Mesenchymal stem cell (in vitro differentiated cells and primary cell): ENCODE measurements at regions not wholly inside any gene's neighbourhood (a gene's known extent, or its start where the extent isn't known, plus 50 kb on each side); places are given as distances from the start of the nearest gene placed in this dataset.

ENCODE experiments used
- DNase-seq: peaks from one replicate; pipeline ENCODE4 v3.0.0-alpha.2; 2013
- H2AFZ ChIP-seq: one replicate; pipeline ENCODE4 v1.6.1; 2013; ENCODE audit warnings: low read depth, mild to moderate bottlenecking, control low read depth, inconsistent platforms, low read length, moderate library complexity
- H2AK5ac ChIP-seq: 2 replicates; pipeline ENCODE4 v1.6.1; 2013; ENCODE audit warnings: low read length, moderate library complexity, mild to moderate bottlenecking, inconsistent platforms; ENCODE audit not compliant: severe bottlenecking
- H2BK120ac ChIP-seq: one replicate; pipeline ENCODE4 v1.6.1; 2013; ENCODE audit warnings: low read depth, mild to moderate bottlenecking, inconsistent platforms, low read length, moderate library complexity
- H2BK12ac ChIP-seq, 2 experiments: one replicate each; pipeline ENCODE4 v1.6.1; 2013; ENCODE audit warnings: inconsistent platforms in 2 of 2, low read length in 2 of 2, mild to moderate bottlenecking in 2 of 2, moderate library complexity in 2 of 2, control low read depth in 1 of 2
- H2BK15ac ChIP-seq: one replicate; pipeline ENCODE4 v1.6.1; 2013; ENCODE audit warnings: mild to moderate bottlenecking, low read depth, inconsistent platforms; ENCODE audit not compliant: poor library complexity, severe bottlenecking
- H2BK5ac ChIP-seq: 2 replicates; pipeline ENCODE4 v1.6.1; 2013; ENCODE audit warnings: low read depth, mild to moderate bottlenecking, low read length, control low read depth, inconsistent platforms; ENCODE audit not compliant: poor library complexity, severe bottlenecking
- H3K14ac ChIP-seq, 2 experiments: one replicate each; pipeline ENCODE4 v1.6.1; 2013; ENCODE audit warnings: inconsistent platforms in 2 of 2, low read length in 2 of 2, control low read depth in 1 of 2, mild to moderate bottlenecking in 1 of 2, moderate library complexity in 1 of 2
- H3K18ac ChIP-seq, 2 experiments: one replicate each; pipeline ENCODE4 v1.6.1; 2013; ENCODE audit warnings: inconsistent platforms in 2 of 2, low read length in 2 of 2, control low read depth in 1 of 2, low read depth in 1 of 2, mild to moderate bottlenecking in 1 of 2
- H3K23ac ChIP-seq, 2 experiments: one replicate each; pipeline ENCODE4 v1.6.1; 2013; ENCODE audit warnings: inconsistent platforms in 2 of 2, low read length in 2 of 2, mild to moderate bottlenecking in 2 of 2, moderate library complexity in 2 of 2, control low read depth in 1 of 2
- H3K27ac ChIP-seq: 2 replicates; pipeline ENCODE4 v1.5.1; 2013; ENCODE audit warnings: mild to moderate bottlenecking, moderate library complexity, low read length, control low read depth, inconsistent platforms; ENCODE audit not compliant: poor library complexity, severe bottlenecking
- H3K27me3 ChIP-seq, 2 experiments: 2 replicates each; pipeline versions ENCODE4 v1.6.1 to v1.7.0; 2013; ENCODE audit warnings: low read length in 2 of 2, mild to moderate bottlenecking in 2 of 2, moderate library complexity in 2 of 2, control low read depth in 1 of 2, inconsistent platforms in 1 of 2; ENCODE audit not compliant: control insufficient read depth in 1 of 2, insufficient read depth in 1 of 2
- H3K36me3 ChIP-seq, 2 experiments: 2 replicates each; pipeline versions ENCODE4 v1.6.1 to v1.7.0; 2013; ENCODE audit warnings: low read length in 2 of 2, control low read depth in 1 of 2, inconsistent platforms in 1 of 2, low read depth in 1 of 2, mild to moderate bottlenecking in 1 of 2; ENCODE audit not compliant: insufficient read depth in 2 of 2, control insufficient read depth in 1 of 2
- H3K4ac ChIP-seq, 2 experiments: one replicate each; pipeline ENCODE4 v1.6.1; 2013; ENCODE audit warnings: inconsistent platforms in 2 of 2, low read length in 2 of 2, mild to moderate bottlenecking in 2 of 2, moderate library complexity in 2 of 2, control low read depth in 1 of 2, low read depth in 1 of 2
- H3K4me1 ChIP-seq: 2 replicates; pipeline ENCODE4 v1.6.1; 2013; ENCODE audit warnings: low read depth, low read length, control low read depth; ENCODE audit not compliant: control insufficient read depth, insufficient read depth
- H3K4me2 ChIP-seq: 2 replicates; pipeline ENCODE4 v1.6.1; 2013; ENCODE audit warnings: low read length, mild to moderate bottlenecking, inconsistent platforms; ENCODE audit not compliant: poor library complexity, severe bottlenecking
- H3K4me3 ChIP-seq, 2 experiments: 2 replicates each; pipeline versions ENCODE4 v1.5.1 to v1.7.0; 2013; ENCODE audit warnings: low read length in 2 of 2, mild to moderate bottlenecking in 2 of 2, control low read depth in 1 of 2, low read depth in 1 of 2; ENCODE audit not compliant: insufficient read depth in 1 of 2
- H3K79me1 ChIP-seq: replicated peaks from 2 replicates; pipeline ENCODE4 v1.6.1; 2013; ENCODE audit warnings: mild to moderate bottlenecking, control low read depth, low read length, inconsistent platforms; ENCODE audit not compliant: poor library complexity, severe bottlenecking
- H3K9ac ChIP-seq: 2 replicates; pipeline ENCODE4 v1.7.0; 2013; ENCODE audit warnings: mild to moderate bottlenecking, low read length, moderate library complexity
- H3K9me3 ChIP-seq: 2 replicates; pipeline ENCODE4 v1.7.0; 2013; ENCODE audit warnings: mild to moderate bottlenecking, low read length; ENCODE audit not compliant: control insufficient read depth
- H4K8ac ChIP-seq: one replicate; pipeline ENCODE4 v1.6.1; 2013; ENCODE audit warnings: inconsistent platforms, mild to moderate bottlenecking, low read length, moderate library complexity
- H4K91ac ChIP-seq: one replicate; pipeline ENCODE4 v1.6.1; 2013; ENCODE audit warnings: mild to moderate bottlenecking, low read length, inconsistent platforms
- WGBS: methylation state at CpG from one replicate; pipeline ENCODE4 v1.1.7; 2013; ENCODE audit warnings: mixed read lengths; 5-methylcytosine and 5-hydroxymethylcytosine counted together

DNA sequence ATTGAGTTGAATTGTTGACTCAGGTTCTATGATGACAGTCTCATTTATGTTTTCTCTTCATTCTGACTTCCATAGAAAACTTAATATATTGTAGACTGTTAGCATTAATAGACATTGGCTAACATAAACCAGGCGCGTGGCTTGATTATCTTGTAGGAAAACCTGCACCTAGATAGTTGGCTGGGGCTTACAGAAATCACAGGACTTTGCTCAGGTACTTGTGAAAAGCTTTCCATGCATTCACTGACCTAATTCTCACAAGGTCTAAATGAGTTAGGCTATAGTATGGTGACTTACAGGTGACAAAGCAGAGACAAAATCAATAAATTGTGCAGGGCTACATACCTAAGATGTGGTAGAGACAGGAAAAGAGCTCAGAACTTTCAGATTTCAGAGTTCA, 212.8 kb downstream of the GPAT3 start:
- no peak overlapping the region for H3K23ac ChIP-seq
- no peak overlapping the region for H4K91ac ChIP-seq
- H3K79me1 ChIP-seq: no peaks in the 10 kb centered on the region
- WGBS: 96% methylated on average over 2 of the region's 2 CpGs
- H4K8ac ChIP-seq: no peak overlapping the region
- H3K4me3 ChIP-seq: no peak overlapping the region
- no peak overlapping the region for H2BK12ac ChIP-seq
- H2BK5ac ChIP-seq: no peak overlapping the region
- H3K18ac ChIP-seq: no peak overlapping the region
- no peak overlapping the region for H3K27ac ChIP-seq
- no peaks in the 10 kb centered on the region for H3K27me3 ChIP-seq
- H2BK120ac ChIP-seq: no peak overlapping the region
- no peak overlapping the region for H3K4ac ChIP-seq
- H3K36me3 ChIP-seq: no peaks in the 10 kb centered on the region
- H2AK5ac ChIP-seq: no peak overlapping the region
- no peak overlapping the region for H3K14ac ChIP-seq
- no peak for DNase-seq
- H2AFZ ChIP-seq: no peak overlapping the region
- no peak overlapping the region for H2BK15ac ChIP-seq
- H3K4me1 ChIP-seq: no peaks in the 10 kb centered on the region
- no peak overlapping the region for H3K9ac ChIP-seq
- no peaks in the 10 kb centered on the region for H3K9me3 ChIP-seq
- H3K4me2 ChIP-seq: no peak overlapping the region

- Histone ChIP-seq H2AK5ac (no peak overlapping the region), H3K4me1 (no peaks in the 10 kb centered on the region), H3K4me2 (no peak overlapping the region), H3K9me3 (no peaks in the 10 kb centered on the region), H2BK5ac (no peak overlapping the region), H2AFZ (no peak overlapping the region), H3K4ac (no peak overlapping the region), H2BK120ac (no peak overlapping the region), H4K91ac (no peak overlapping the region), H2BK15ac (no peak overlapping the region), H3K18ac (no peak overlapping the region), H3K23ac (no peak overlapping the region), H2BK12ac (no peak overlapping the region), H3K27ac (no peak overlapping the region), H3K14ac (no peak overlapping the region), H4K8ac (no peak overlapping the region), H3K4me3 (no peak overlapping the region), H3K27me3 (no peaks in the 10 kb centered on the region), H3K36me3 (no peaks in the 10 kb centered on the region), H3K79me1 (no peaks in the 10 kb centered on the region), H3K9ac (no peak overlapping the region)
- no peak for DNase-seq
- WGBS: 77% methylated on average over 2 of the region's 2 CpGs
Measured at GRCh38 chr4:83738895-83739294, 203.0 kb downstream of the GPAT3 start.

DNA sequence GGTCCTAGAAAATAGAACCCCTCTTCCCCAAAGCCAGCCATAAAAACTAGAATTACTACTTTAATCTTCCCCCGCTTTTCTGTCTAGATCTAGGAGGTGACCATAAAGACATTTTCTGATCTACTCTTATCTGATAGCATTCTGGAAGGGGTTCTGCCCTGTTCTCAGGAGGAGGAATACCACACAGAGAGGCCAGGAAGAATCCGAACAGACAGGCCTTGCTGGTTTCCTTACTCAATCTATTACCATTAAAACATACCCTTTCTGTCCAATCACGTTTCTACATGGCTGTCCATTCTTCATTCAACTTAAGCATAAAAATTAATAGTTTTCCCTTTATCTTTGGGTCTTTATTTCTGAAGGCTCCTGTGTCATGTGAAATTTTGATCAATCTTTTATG, 198.7 kb downstream of the GPAT3 start:
- Histone ChIP-seq H3K79me1 (no peaks in the 10 kb centered on the region), H4K8ac (no peak overlapping the region), H3K14ac (no peak overlapping the region), H3K4me2 (no peak overlapping the region), H2AFZ (no peak overlapping the region), H3K9me3 (peaks cover 6% of the 10 kb centered on the region), H2BK15ac (no peak overlapping the region), H3K36me3 (no peaks in the 10 kb centered on the region), H2BK12ac (no peak overlapping the region), H3K9ac (no peak overlapping the region), H3K27ac (no peak overlapping the region), H3K4ac (no peak overlapping the region), H2AK5ac (no peak overlapping the region), H3K18ac (no peak overlapping the region), H4K91ac (no peak overlapping the region), H3K27me3 (no peaks in the 10 kb centered on the region), H3K23ac (no peak overlapping the region), H2BK5ac (no peak overlapping the region), H3K4me1 (no peaks in the 10 kb centered on the region), H2BK120ac (no peak overlapping the region), H3K4me3 (no peak overlapping the region)
- WGBS: 96% methylated on average over 2 of the region's 3 CpGs
- no peak for DNase-seq

DNA sequence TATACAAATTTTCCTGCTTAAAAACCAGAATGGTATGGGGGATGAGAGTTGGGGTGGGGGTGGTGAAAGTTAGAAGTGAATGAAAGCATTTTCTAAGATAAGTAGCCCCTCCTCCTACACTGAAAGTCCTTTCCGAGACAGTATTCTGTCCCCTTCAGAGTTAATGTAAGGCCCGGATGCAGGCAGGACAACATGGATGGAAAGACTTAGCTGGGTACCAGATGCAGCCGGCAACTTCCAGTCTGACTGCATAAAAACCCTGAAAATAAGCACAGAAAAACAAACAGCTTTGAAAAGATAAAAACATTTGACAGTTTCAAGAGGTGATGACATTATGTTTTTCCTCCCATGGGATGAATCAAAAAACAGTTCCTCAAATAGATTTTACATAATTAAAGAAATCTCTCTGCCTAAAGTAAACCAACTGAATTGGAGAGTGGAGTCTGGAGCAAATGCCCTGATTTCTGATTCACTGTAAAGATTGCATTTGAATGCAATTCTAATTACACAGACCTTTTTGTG, 196.3 kb downstream of the GPAT3 start:
- WGBS: 56% methylated on average over 2 of the region's 3 CpGs
- Histone ChIP-seq H3K9me3 (peaks cover 6% of the 10 kb centered on the region), H3K4ac (no peak overlapping the region)

More for the DNA sequence above, 196.3 kb downstream of the GPAT3 start:
- H3K4me2 ChIP-seq: no peak overlapping the region
- H2BK120ac ChIP-seq: no peak overlapping the region
- H3K9ac ChIP-seq: no peak overlapping the region
- H4K8ac ChIP-seq: no peak overlapping the region
- no peak overlapping the region for H3K18ac ChIP-seq
- no peak overlapping the region for H3K23ac ChIP-seq
- no peaks in the 10 kb centered on the region for H3K4me1 ChIP-seq
- no peak overlapping the region for H4K91ac ChIP-seq
- H3K27me3 ChIP-seq: peaks cover 0 to 2% of the 10 kb centered on the region in 2 experiments
- no peak overlapping the region for H3K27ac ChIP-seq
- H3K36me3 ChIP-seq: no peaks in the 10 kb centered on the region
- no peak overlapping the region for H2AFZ ChIP-seq
- H3K4me3 ChIP-seq: no peak overlapping the region
- no peak overlapping the region for H2BK12ac ChIP-seq
- no peak overlapping the region for H2BK15ac ChIP-seq
- no peak for DNase-seq
- no peaks in the 10 kb centered on the region for H3K79me1 ChIP-seq
- no peak overlapping the region for H2BK5ac ChIP-seq
- no peak overlapping the region for H2AK5ac ChIP-seq
- no peak overlapping the region for H3K14ac ChIP-seq
